Heart right ventricle (tissue), 16 donors: ENCODE measurements at regions not wholly inside any gene's neighbourhood (a gene's known extent, or its start where the extent isn't known, plus 50 kb on each side); places are given as distances from the start of the nearest gene placed in this dataset.

Experiments used
- ATAC-seq, 8 donors: fragments of 200-7000 bp; cut with Tn5 transposase; one replicate each; pipeline ENCODE4 v1.9.1; 2020; ENCODE audit warnings: mild to moderate bottlenecking in 8 of 8, moderate library complexity in 8 of 8, moderate number of reproducible peaks in 1 of 8
- DNase-seq, 2 donors: peaks; one replicate each; pipeline ENCODE4 v3.0.0-alpha.2; 2020
- H3K27ac ChIP-seq, 10 donors: fragments of 200-600 bp; sonication (generic) in 2 of 10; one replicate each; pipeline versions ENCODE4 v1.5.0 to v1.8.0; 2020 to 2022; ENCODE audit warnings: mild to moderate bottlenecking in 3 of 10
- H3K27me3 ChIP-seq, 7 donors: fragments of 200-600 bp; one replicate each; pipeline ENCODE4 v1.8.0; 2021 to 2022; ENCODE audit warnings: mild to moderate bottlenecking in 2 of 7
- H3K36me3 ChIP-seq, 9 donors: fragments of 200-600 bp; sonication (generic) in 1 of 9; one replicate each; pipeline versions ENCODE4 v1.5.0 to v1.8.0; 2020 to 2022; ENCODE audit warnings: mild to moderate bottlenecking in 2 of 9
- H3K4me1 ChIP-seq, 9 donors: fragments of 200-600 bp; sonication (generic) in 1 of 9; one replicate each; pipeline versions ENCODE4 v1.5.0 to v1.8.0; 2020 to 2022; ENCODE audit warnings: mild to moderate bottlenecking in 4 of 9
- H3K4me3 ChIP-seq, 10 donors: fragments of 200-600 bp; sonication (generic) in 2 of 10; one replicate each; pipeline versions ENCODE4 v1.5.0 to v1.8.0; 2020 to 2022; ENCODE audit warnings: mild to moderate bottlenecking in 7 of 10, moderate library complexity in 2 of 10
- H3K9me3 ChIP-seq, 11 donors: fragments of 200-600 bp in 10 of 11; sonication (generic) in 2 of 11; one replicate each; pipeline versions ENCODE4 v1.5.0 to v1.8.0; 2013 to 2022; ENCODE audit warnings: mild to moderate bottlenecking in 2 of 11, control low read depth in 1 of 11, moderate library complexity in 1 of 11
- WGBS, 2 donors: extraction: QIAGEN DNeasy Blood & Tissue Kit; methylation state at CpG; one replicate each; pipeline ENCODE4 v1.1.7; 2013; ENCODE audit warnings: inconsistent platforms in 1 of 2; 5-methylcytosine and 5-hydroxymethylcytosine counted together
- intact Hi-C, 10 donors: fragments of 100-400 bp; cut with DNase I; formaldehyde crosslinking; loops; one replicate each; pipeline versions ENCODE4 v1.11.1 to v1.14.2; 2022
- TF ChIP-seq, protein P1 (sequence below), 9 donors: fragments of 200-600 bp; sonication (generic) in 2 of 9; IDR thresholded peaks; one replicate each; pipeline versions ENCODE4 v1.5.0 to v1.8.0; 2021 to 2022; ENCODE audit warnings: antibody characterized with exemption in 9 of 9, mild to moderate bottlenecking in 5 of 9, moderate library complexity in 1 of 9
- donor health status: Arrhythmogenic right ventricular cardiomyopathy.
- donor health status: ischemic (EF 13 %, LVEDD 7.1; RV severe dilation, severe dysfunction).
- donor health status: healthy with polysubstance abuse.
- donor health status: DM: no; HTN: yes; CAD: no.
- donor health status: DM: no; HTN: no; CAD: no.
- donor health status: ischemic (EF 25% LVEDD 6.9; RV normal size, moderate dysfunction).
- donor health status: ischemic (EF 25% LVEDD 5.7; RV mildly dilated, moderate dysfunction).
- donor health status: healthy.
- donor health status: DM: yes; HTN: yes; CAD: no.
- donor health status: Ischemic cardiomyopathy.
- donor health status: ischemic (EF 35%, LVEDD 5.7; RV mildly dilated, moderate dysfunction).
- donor health status: nonischemic (EF 11% LVEDD 7.7; RV severe dilation, severe dysfunction).
- donor health status: DM: yes; HTN: yes; CAD: no.
- donor health status: PGD.
- donor health status: ischemic (EF 29% LVEDD 5.4; RV normal size, mild dysfunction).
- donor health status: nonischemic (EF 23%, LVEDD 6.1; RV moderate dilation, normal function).

DNA sequence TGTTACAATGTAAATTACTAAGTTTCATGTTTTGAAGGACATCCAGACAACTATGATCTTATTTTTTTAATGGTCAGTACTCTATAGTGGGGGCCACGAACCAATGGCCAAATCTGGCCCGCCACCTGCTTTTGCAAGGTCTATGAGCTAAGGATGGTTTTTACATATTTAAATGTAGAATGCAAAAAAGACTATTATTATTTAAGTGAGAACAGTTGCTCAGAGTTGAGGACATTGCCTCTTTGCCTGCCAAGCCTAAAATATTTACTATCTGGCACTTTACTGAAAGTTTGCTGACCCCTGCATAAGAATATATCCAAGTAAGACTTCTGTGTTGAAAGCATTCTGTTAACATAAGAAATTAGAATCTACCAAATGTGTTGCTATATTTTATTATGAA lies 163.7 kb upstream of the MDFIC2 start:
- no peak overlapping the region for H3K27ac ChIP-seq
- H3K9me3 ChIP-seq: peaks cover 0 to 16% (median 0%) of the 10 kb centered on the region in 11 donors
- DNase-seq (no peak), ATAC-seq (no peak)
- H3K36me3 ChIP-seq: no peaks in the 10 kb centered on the region
- H3K27me3 ChIP-seq: no peaks in the 10 kb centered on the region
- H3K4me1 ChIP-seq: no peaks in the 10 kb centered on the region
- WGBS, 2 donors: 87 to 93% methylated on average over 2 of the region's 2 CpGs
- TF ChIP-seq, protein P1, sequence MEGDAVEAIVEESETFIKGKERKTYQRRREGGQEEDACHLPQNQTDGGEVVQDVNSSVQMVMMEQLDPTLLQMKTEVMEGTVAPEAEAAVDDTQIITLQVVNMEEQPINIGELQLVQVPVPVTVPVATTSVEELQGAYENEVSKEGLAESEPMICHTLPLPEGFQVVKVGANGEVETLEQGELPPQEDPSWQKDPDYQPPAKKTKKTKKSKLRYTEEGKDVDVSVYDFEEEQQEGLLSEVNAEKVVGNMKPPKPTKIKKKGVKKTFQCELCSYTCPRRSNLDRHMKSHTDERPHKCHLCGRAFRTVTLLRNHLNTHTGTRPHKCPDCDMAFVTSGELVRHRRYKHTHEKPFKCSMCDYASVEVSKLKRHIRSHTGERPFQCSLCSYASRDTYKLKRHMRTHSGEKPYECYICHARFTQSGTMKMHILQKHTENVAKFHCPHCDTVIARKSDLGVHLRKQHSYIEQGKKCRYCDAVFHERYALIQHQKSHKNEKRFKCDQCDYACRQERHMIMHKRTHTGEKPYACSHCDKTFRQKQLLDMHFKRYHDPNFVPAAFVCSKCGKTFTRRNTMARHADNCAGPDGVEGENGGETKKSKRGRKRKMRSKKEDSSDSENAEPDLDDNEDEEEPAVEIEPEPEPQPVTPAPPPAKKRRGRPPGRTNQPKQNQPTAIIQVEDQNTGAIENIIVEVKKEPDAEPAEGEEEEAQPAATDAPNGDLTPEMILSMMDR (IDR thresholded peaks at IDR 0.05): no peak
- no peak overlapping the region for H3K4me3 ChIP-seq
- intact Hi-C loops: no loop called here

DNA sequence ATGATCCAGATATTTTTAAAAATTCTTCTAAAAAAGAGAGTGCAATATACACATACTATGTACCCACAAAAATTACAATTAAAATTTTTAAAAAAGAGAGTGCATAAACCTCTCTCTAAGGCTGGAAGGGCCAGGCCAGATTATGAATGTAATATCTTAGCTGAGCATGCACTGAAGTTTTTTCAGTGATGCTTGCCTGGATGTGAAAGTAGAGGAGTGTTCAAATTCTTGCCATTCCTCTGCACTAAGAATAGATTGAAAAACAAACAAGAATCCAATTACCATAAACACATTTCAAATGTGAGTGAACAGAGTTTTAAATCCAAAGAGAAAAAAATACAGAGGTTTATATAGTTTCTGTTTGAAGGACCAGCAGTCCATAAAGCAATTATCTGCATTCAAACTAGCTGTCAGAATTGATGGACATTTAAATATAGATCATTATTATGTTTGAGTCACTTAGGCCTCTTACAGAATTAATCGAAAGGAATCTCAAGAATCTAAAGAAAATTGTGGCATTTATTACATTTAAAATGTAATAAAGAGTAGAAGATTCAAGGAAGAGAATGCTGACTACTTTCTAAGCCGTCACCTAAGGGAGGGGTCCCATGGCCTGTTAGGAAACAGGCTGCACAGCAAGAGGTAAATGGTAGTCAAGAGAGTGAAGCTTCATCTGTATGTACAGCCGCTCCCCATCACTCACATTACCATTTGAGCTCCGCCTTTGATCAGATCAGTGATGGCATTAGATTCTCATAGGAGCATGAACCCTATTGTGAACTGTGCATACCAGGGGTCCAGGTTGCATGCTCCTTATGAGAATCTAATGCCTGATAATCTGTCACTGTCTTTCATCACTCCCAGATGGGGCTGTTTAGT lies 159.3 kb upstream of the MDFIC2 start:
- no peak overlapping the region for H3K4me3 ChIP-seq
- 82 to 92% methylated on average over 4 of the region's 4 CpGs for WGBS, 2 donors
- peaks cover 0 to 5% (median 0%) of the 10 kb centered on the region in 7 donors for H3K27me3 ChIP-seq
- H3K9me3 ChIP-seq: no peaks in the 10 kb centered on the region
- H3K36me3 ChIP-seq: no peaks in the 10 kb centered on the region
- no peak for DNase-seq
- no peak for ATAC-seq
- no peak overlapping the region for H3K27ac ChIP-seq
- no peaks in the 10 kb centered on the region for H3K4me1 ChIP-seq
- TF ChIP-seq, protein P1 (IDR thresholded peaks at IDR 0.05): no peak
- intact Hi-C loops: no loop called here

DNA sequence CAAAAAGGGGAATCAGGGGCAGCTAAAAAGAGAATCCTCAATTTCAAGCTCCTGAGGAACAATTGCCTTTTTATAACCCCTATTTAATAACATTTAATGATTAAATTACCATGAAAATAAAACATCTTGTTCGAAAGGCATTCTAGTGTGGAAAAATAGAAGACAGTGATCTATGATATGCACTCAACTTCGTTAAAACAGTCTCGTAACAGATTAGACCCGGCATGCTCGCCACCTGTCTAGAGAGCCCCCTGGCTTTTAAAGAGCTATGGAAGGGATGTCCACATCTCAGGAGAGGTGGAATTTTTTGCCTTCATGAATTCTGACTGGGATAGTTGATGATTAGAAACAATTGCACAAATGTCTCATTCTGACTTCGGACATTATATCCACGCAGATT lies 153.7 kb upstream of the MDFIC2 start:
- TF ChIP-seq, protein P1 (IDR thresholded peaks at IDR 0.05): no peak
- no peak overlapping the region for H3K27ac ChIP-seq
- no peaks in the 10 kb centered on the region for H3K4me1 ChIP-seq
- no peaks in the 10 kb centered on the region for H3K36me3 ChIP-seq
- H3K4me3 ChIP-seq: no peak overlapping the region
- intact Hi-C loops: no loop called here
- peaks cover 0 to 5% (median 0%) of the 10 kb centered on the region in 7 donors for H3K27me3 ChIP-seq
- no peaks in the 10 kb centered on the region for H3K9me3 ChIP-seq
- DNase-seq (no peak), ATAC-seq (no peak)
- 83 to 87% methylated on average over 7 of the region's 7 CpGs for WGBS, 2 donors

- no peaks in the 10 kb centered on the region for H3K9me3 ChIP-seq
- no peak overlapping the region for H3K4me3 ChIP-seq
- WGBS, 2 donors: 84 to 86% methylated on average over 5 of the region's 5 CpGs
- H3K27me3 ChIP-seq: peaks cover 0 to 5% (median 0%) of the 10 kb centered on the region in 7 donors
- TF ChIP-seq, protein P1 (IDR thresholded peaks at IDR 0.05): no peak
- DNase-seq: no peak
- intact Hi-C loops: no loop called here
- ATAC-seq: no peak
- H3K36me3 ChIP-seq: no peaks in the 10 kb centered on the region
- H3K4me1 ChIP-seq: no peaks in the 10 kb centered on the region
- no peak overlapping the region for H3K27ac ChIP-seq
These were observed 152.4 kb upstream of the MDFIC2 start for GRCh38 chr3:70464876-70465275.
